Mesenchymal stem cell (in vitro differentiated cells and primary cell): ENCODE measurements at regions not wholly inside any gene's neighbourhood (a gene's known extent, or its start where the extent isn't known, plus 50 kb on each side); places are given as distances from the start of the nearest gene placed in this dataset.
A peak's percentile ranks its signal among the peaks of the same experiment; 100 is the strongest.

ENCODE experiments used
- DNase-seq: peaks from one replicate; pipeline ENCODE4 v3.0.0-alpha.2; 2013
- H2AFZ ChIP-seq: one replicate; pipeline ENCODE4 v1.6.1; 2013; ENCODE audit warnings: low read depth, mild to moderate bottlenecking, control low read depth, inconsistent platforms, low read length, moderate library complexity
- H2AK5ac ChIP-seq: 2 replicates; pipeline ENCODE4 v1.6.1; 2013; ENCODE audit warnings: low read length, moderate library complexity, mild to moderate bottlenecking, inconsistent platforms; ENCODE audit not compliant: severe bottlenecking
- H2BK120ac ChIP-seq: one replicate; pipeline ENCODE4 v1.6.1; 2013; ENCODE audit warnings: low read depth, mild to moderate bottlenecking, inconsistent platforms, low read length, moderate library complexity
- H2BK12ac ChIP-seq, 2 experiments: one replicate each; pipeline ENCODE4 v1.6.1; 2013; ENCODE audit warnings: inconsistent platforms in 2 of 2, low read length in 2 of 2, mild to moderate bottlenecking in 2 of 2, moderate library complexity in 2 of 2, control low read depth in 1 of 2
- H2BK15ac ChIP-seq: one replicate; pipeline ENCODE4 v1.6.1; 2013; ENCODE audit warnings: mild to moderate bottlenecking, low read depth, inconsistent platforms; ENCODE audit not compliant: poor library complexity, severe bottlenecking
- H2BK5ac ChIP-seq: 2 replicates; pipeline ENCODE4 v1.6.1; 2013; ENCODE audit warnings: low read depth, mild to moderate bottlenecking, low read length, control low read depth, inconsistent platforms; ENCODE audit not compliant: poor library complexity, severe bottlenecking
- H3K14ac ChIP-seq, 2 experiments: one replicate each; pipeline ENCODE4 v1.6.1; 2013; ENCODE audit warnings: inconsistent platforms in 2 of 2, low read length in 2 of 2, control low read depth in 1 of 2, mild to moderate bottlenecking in 1 of 2, moderate library complexity in 1 of 2
- H3K18ac ChIP-seq, 2 experiments: one replicate each; pipeline ENCODE4 v1.6.1; 2013; ENCODE audit warnings: inconsistent platforms in 2 of 2, low read length in 2 of 2, control low read depth in 1 of 2, low read depth in 1 of 2, mild to moderate bottlenecking in 1 of 2
- H3K23ac ChIP-seq, 2 experiments: one replicate each; pipeline ENCODE4 v1.6.1; 2013; ENCODE audit warnings: inconsistent platforms in 2 of 2, low read length in 2 of 2, mild to moderate bottlenecking in 2 of 2, moderate library complexity in 2 of 2, control low read depth in 1 of 2
- H3K27ac ChIP-seq: 2 replicates; pipeline ENCODE4 v1.5.1; 2013; ENCODE audit warnings: mild to moderate bottlenecking, moderate library complexity, low read length, control low read depth, inconsistent platforms; ENCODE audit not compliant: poor library complexity, severe bottlenecking
- H3K27me3 ChIP-seq, 2 experiments: 2 replicates each; pipeline versions ENCODE4 v1.6.1 to v1.7.0; 2013; ENCODE audit warnings: low read length in 2 of 2, mild to moderate bottlenecking in 2 of 2, moderate library complexity in 2 of 2, control low read depth in 1 of 2, inconsistent platforms in 1 of 2; ENCODE audit not compliant: control insufficient read depth in 1 of 2, insufficient read depth in 1 of 2
- H3K36me3 ChIP-seq, 2 experiments: 2 replicates each; pipeline versions ENCODE4 v1.6.1 to v1.7.0; 2013; ENCODE audit warnings: low read length in 2 of 2, control low read depth in 1 of 2, inconsistent platforms in 1 of 2, low read depth in 1 of 2, mild to moderate bottlenecking in 1 of 2; ENCODE audit not compliant: insufficient read depth in 2 of 2, control insufficient read depth in 1 of 2
- H3K4ac ChIP-seq, 2 experiments: one replicate each; pipeline ENCODE4 v1.6.1; 2013; ENCODE audit warnings: inconsistent platforms in 2 of 2, low read length in 2 of 2, mild to moderate bottlenecking in 2 of 2, moderate library complexity in 2 of 2, control low read depth in 1 of 2, low read depth in 1 of 2
- H3K4me1 ChIP-seq: 2 replicates; pipeline ENCODE4 v1.6.1; 2013; ENCODE audit warnings: low read depth, low read length, control low read depth; ENCODE audit not compliant: control insufficient read depth, insufficient read depth
- H3K4me2 ChIP-seq: 2 replicates; pipeline ENCODE4 v1.6.1; 2013; ENCODE audit warnings: low read length, mild to moderate bottlenecking, inconsistent platforms; ENCODE audit not compliant: poor library complexity, severe bottlenecking
- H3K4me3 ChIP-seq, 2 experiments: 2 replicates each; pipeline versions ENCODE4 v1.5.1 to v1.7.0; 2013; ENCODE audit warnings: low read length in 2 of 2, mild to moderate bottlenecking in 2 of 2, control low read depth in 1 of 2, low read depth in 1 of 2; ENCODE audit not compliant: insufficient read depth in 1 of 2
- H3K79me1 ChIP-seq: replicated peaks from 2 replicates; pipeline ENCODE4 v1.6.1; 2013; ENCODE audit warnings: mild to moderate bottlenecking, control low read depth, low read length, inconsistent platforms; ENCODE audit not compliant: poor library complexity, severe bottlenecking
- H3K9ac ChIP-seq: 2 replicates; pipeline ENCODE4 v1.7.0; 2013; ENCODE audit warnings: mild to moderate bottlenecking, low read length, moderate library complexity
- H3K9me3 ChIP-seq: 2 replicates; pipeline ENCODE4 v1.7.0; 2013; ENCODE audit warnings: mild to moderate bottlenecking, low read length; ENCODE audit not compliant: control insufficient read depth
- H4K8ac ChIP-seq: one replicate; pipeline ENCODE4 v1.6.1; 2013; ENCODE audit warnings: inconsistent platforms, mild to moderate bottlenecking, low read length, moderate library complexity
- H4K91ac ChIP-seq: one replicate; pipeline ENCODE4 v1.6.1; 2013; ENCODE audit warnings: mild to moderate bottlenecking, low read length, inconsistent platforms
- WGBS: methylation state at CpG from one replicate; pipeline ENCODE4 v1.1.7; 2013; ENCODE audit warnings: mixed read lengths; 5-methylcytosine and 5-hydroxymethylcytosine counted together

DNA sequence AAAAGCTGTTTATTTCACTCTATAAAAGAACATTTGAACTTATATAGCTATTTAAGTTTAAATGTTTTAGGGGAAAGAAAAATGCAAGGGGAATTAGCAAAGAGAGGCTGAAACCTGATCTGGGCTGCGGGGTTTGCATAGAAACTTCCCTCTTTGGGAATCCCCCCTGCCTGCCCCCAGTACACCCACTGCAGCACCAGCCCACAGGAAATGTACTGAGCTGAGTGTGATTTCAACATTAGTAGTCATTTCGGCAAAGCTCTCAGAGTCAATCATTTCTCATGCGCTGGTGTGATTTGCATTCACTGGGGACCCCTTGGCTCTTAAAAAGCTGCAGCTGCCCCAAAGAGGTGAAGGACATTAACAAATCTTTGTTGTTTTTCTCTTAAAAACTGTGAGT lies 859.4 kb downstream of the MAFB start:
- no peak overlapping the region for H2AFZ ChIP-seq
- no peak overlapping the region for H3K4ac ChIP-seq
- no peaks in the 10 kb centered on the region for H3K36me3 ChIP-seq
- H3K18ac ChIP-seq = no peak overlapping the region
- no peak overlapping the region for H4K91ac ChIP-seq
- no peak overlapping the region for H3K9ac ChIP-seq
- H3K4me2 ChIP-seq = no peak overlapping the region
- H4K8ac ChIP-seq = no peak overlapping the region
- H2BK5ac ChIP-seq = no peak overlapping the region
- H3K27me3 ChIP-seq = peaks cover 7 to 22% of the 10 kb centered on the region in 2 experiments
- no peak overlapping the region for H3K27ac ChIP-seq
- H3K4me1 ChIP-seq = no peaks in the 10 kb centered on the region
- H3K14ac ChIP-seq = no peak overlapping the region
- no peaks in the 10 kb centered on the region for H3K79me1 ChIP-seq
- H3K23ac ChIP-seq = no peak overlapping the region
- no peaks in the 10 kb centered on the region for H3K9me3 ChIP-seq
- WGBS = 32% methylated on average over 3 of the region's 3 CpGs
- no peak overlapping the region for H2AK5ac ChIP-seq
- no peak overlapping the region for H2BK120ac ChIP-seq
- H2BK12ac ChIP-seq = no peak overlapping the region
- H3K4me3 ChIP-seq = no peak overlapping the region
- peak; percentile 3 for DNase-seq
- H2BK15ac ChIP-seq = no peak overlapping the region

GRCh38 chr20:39829256-39829655 lies 859.8 kb downstream of the MAFB start:
- no peak for DNase-seq
- H4K91ac ChIP-seq = no peak overlapping the region
- no peak overlapping the region for H2BK12ac ChIP-seq
- H2AFZ ChIP-seq = no peak overlapping the region
- H2BK120ac ChIP-seq = no peak overlapping the region
- no peaks in the 10 kb centered on the region for H3K79me1 ChIP-seq
- H2AK5ac ChIP-seq = no peak overlapping the region
- 36% methylated on average over 3 of the region's 3 CpGs for WGBS
- H3K14ac ChIP-seq = no peak overlapping the region
- no peaks in the 10 kb centered on the region for H3K9me3 ChIP-seq
- no peak overlapping the region for H4K8ac ChIP-seq
- no peaks in the 10 kb centered on the region for H3K36me3 ChIP-seq
- H3K27ac ChIP-seq = no peak overlapping the region
- no peak overlapping the region for H2BK5ac ChIP-seq
- no peak overlapping the region for H2BK15ac ChIP-seq
- no peaks in the 10 kb centered on the region for H3K4me1 ChIP-seq
- no peak overlapping the region for H3K23ac ChIP-seq
- H3K4me2 ChIP-seq = no peak overlapping the region
- no peak overlapping the region for H3K18ac ChIP-seq
- H3K4me3 ChIP-seq = no peak overlapping the region
- H3K9ac ChIP-seq = no peak overlapping the region
- H3K27me3 ChIP-seq = peaks cover 7 to 22% of the 10 kb centered on the region in 2 experiments
- no peak overlapping the region for H3K4ac ChIP-seq

DNA sequence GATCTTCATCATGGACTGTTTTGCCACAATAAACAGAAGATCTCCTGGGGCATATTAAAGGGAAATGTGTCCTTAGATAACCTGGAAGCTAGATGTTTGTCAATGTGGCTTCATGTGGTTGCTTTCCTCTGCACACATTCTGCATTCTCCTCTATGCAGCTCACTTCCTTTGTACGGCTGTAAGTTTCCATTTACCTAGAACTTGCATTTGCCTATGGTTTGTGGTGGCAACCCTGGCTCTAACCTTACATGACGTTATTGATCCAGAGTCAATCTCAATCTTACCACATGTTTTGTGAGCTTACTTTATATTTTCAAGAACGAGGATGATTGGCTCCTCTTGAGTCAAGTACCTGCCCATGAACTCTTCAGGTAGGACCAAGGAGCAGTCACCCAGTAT lies 863.1 kb downstream of the MAFB start:
- Histone ChIP-seq H3K9me3 (no peaks in the 10 kb centered on the region), H3K4ac (peak overlapping the region in 1 of 2 experiments; percentile 26), H2BK12ac (no peak overlapping the region), H3K27ac (no peak overlapping the region), H2AFZ (no peak overlapping the region), H3K79me1 (no peaks in the 10 kb centered on the region), H3K14ac (no peak overlapping the region), H3K4me1 (peaks cover 6% of the 10 kb centered on the region), H2BK15ac (no peak overlapping the region), H3K18ac (no peak overlapping the region), H2BK120ac (no peak overlapping the region), H4K91ac (no peak overlapping the region), H3K9ac (no peak overlapping the region), H3K36me3 (no peaks in the 10 kb centered on the region), H2AK5ac (no peak overlapping the region), H2BK5ac (no peak overlapping the region), H3K27me3 (peaks cover 7 to 22% of the 10 kb centered on the region in 2 experiments), H3K4me2 (no peak overlapping the region), H3K23ac (no peak overlapping the region), H3K4me3 (no peak overlapping the region), H4K8ac (no peak overlapping the region)
- DNase-seq = peak; percentile 42
- WGBS = 52% methylated on average over 3 of the region's 3 CpGs

GRCh38 chr20:39825524-39825923 lies 863.4 kb downstream of the DHX35 start:
- no peak overlapping the region for H2BK15ac ChIP-seq
- no peaks in the 10 kb centered on the region for H3K79me1 ChIP-seq
- H4K8ac ChIP-seq = no peak overlapping the region
- 95% methylated on average over 3 of the region's 3 CpGs for WGBS
- no peak overlapping the region for H2BK12ac ChIP-seq
- H3K4me1 ChIP-seq = peaks cover 6% of the 10 kb centered on the region
- no peak for DNase-seq
- H3K23ac ChIP-seq = no peak overlapping the region
- no peak overlapping the region for H4K91ac ChIP-seq
- no peak overlapping the region for H3K4me2 ChIP-seq
- H3K27me3 ChIP-seq = peaks cover 7 to 21% of the 10 kb centered on the region in 2 experiments
- no peak overlapping the region for H3K14ac ChIP-seq
- no peak overlapping the region for H3K18ac ChIP-seq
- no peak overlapping the region for H2BK120ac ChIP-seq
- no peak overlapping the region for H3K4ac ChIP-seq
- no peaks in the 10 kb centered on the region for H3K36me3 ChIP-seq
- H3K4me3 ChIP-seq = no peak overlapping the region
- H2AFZ ChIP-seq = no peak overlapping the region
- H2AK5ac ChIP-seq = no peak overlapping the region
- no peaks in the 10 kb centered on the region for H3K9me3 ChIP-seq
- H3K9ac ChIP-seq = no peak overlapping the region
- no peak overlapping the region for H3K27ac ChIP-seq
- H2BK5ac ChIP-seq = no peak overlapping the region
